ENCODE measurements at regions not wholly inside any gene's neighbourhood (a gene's known extent, or its start where the extent isn't known, plus 50 kb on each side); places are given as distances from the start of the nearest gene placed in this dataset.

GRCh38 chrX:11913001-11913400 is 155.0 kb downstream of the MSL3 start:
- no peaks in the 10 kb centered on the region for H3K9me3 ChIP-seq (ENCODE audit: low read length)
- no peaks in the 10 kb centered on the region for H3K9me2 ChIP-seq (ENCODE audit: insufficient read depth, low read length)
- H3K36me3 ChIP-seq (ENCODE audit: insufficient read depth, low read length), result no peaks in the 10 kb centered on the region
- no peak overlapping the region for H3K4me3 ChIP-seq (ENCODE audit: low read length)
- H3K4me2 ChIP-seq (ENCODE audit: low read length), result no peak overlapping the region
- no peak overlapping the region for H2AFZ ChIP-seq (ENCODE audit: low read depth, low read length)
- no peak overlapping the region for H3K9ac ChIP-seq (ENCODE audit: low read length)
- TF ChIP-seq REST (IDR thresholded peaks at IDR 0.05; ENCODE audit: borderline replicate concordance), result no peak
- no peak for TF ChIP-seq EZH2 (IDR thresholded peaks at IDR 0.05; ENCODE audit: borderline replicate concordance, insufficient read depth, low read length, poor library complexity, severe bottlenecking)
- no peak for TF ChIP-seq EP300 (conservative IDR thresholded peaks at IDR 0.05; ENCODE audit: poor library complexity, severe bottlenecking)
- TF ChIP-seq CTCF (IDR thresholded peaks at IDR 0.05; ENCODE audit: poor library complexity, severe bottlenecking), result no peak
- TF ChIP-seq RAD21 (conservative IDR thresholded peaks at IDR 0.05), result no peak
- TF ChIP-seq TAF1 (IDR thresholded peaks at IDR 0.05; ENCODE audit: low read depth), result no peak
- no peak for TF ChIP-seq SMC3 (conservative IDR thresholded peaks at IDR 0.05; ENCODE audit: poor library complexity)
- TF ChIP-seq MXI1 (conservative IDR thresholded peaks at IDR 0.05; ENCODE audit: poor library complexity, severe bottlenecking), result no peak
- TF ChIP-seq POLR2AphosphoS5 (IDR thresholded peaks at IDR 0.05), result no peak
- no peak overlapping the region for H3K27ac ChIP-seq (ENCODE audit: low read length)
- no peaks in the 10 kb centered on the region for H3K27me3 ChIP-seq (ENCODE audit: insufficient read depth, low read depth, low read length)
- no peaks in the 10 kb centered on the region for H3K79me2 ChIP-seq (replicated peaks; ENCODE audit: insufficient read depth, low read length)
- H3F3A ChIP-seq (ENCODE audit: insufficient read depth, low read length, poor library complexity, severe bottlenecking), result no peaks in the 10 kb centered on the region
- H4K20me1 ChIP-seq (ENCODE audit: insufficient read depth), result no peaks in the 10 kb centered on the region

DNA sequence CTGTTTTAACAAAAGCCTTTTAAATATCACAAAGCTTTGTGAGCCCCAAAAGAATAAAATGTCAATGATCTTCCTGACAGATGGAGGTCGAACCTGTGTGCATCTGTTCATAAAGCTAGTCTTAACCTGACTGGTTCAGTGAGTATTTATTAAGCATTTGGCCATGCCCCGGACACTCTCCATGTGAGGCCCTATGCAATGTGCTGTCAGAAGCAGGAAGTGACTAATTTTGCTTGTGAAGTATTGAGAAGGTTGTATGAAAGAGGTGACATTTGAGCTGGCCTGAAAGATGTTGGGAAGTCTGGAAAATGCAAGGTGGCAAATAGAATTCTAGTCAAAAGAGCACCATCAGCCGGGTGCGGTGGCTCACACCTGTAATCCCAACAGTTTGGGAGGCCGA is 171.4 kb downstream of the MSL3 start:
- no peaks in the 10 kb centered on the region for H3F3A ChIP-seq (ENCODE audit: insufficient read depth, low read length, poor library complexity, severe bottlenecking)
- no peak overlapping the region for H3K4me3 ChIP-seq (ENCODE audit: low read length)
- H3K36me3 ChIP-seq (ENCODE audit: insufficient read depth, low read length), result no peaks in the 10 kb centered on the region
- H3K4me2 ChIP-seq (ENCODE audit: low read length), result no peak overlapping the region
- no peaks in the 10 kb centered on the region for H4K20me1 ChIP-seq (ENCODE audit: insufficient read depth)
- H3K27ac ChIP-seq (ENCODE audit: low read length), result no peak overlapping the region
- no peak overlapping the region for H3K9ac ChIP-seq (ENCODE audit: low read length)
- H3K9me2 ChIP-seq (ENCODE audit: insufficient read depth, low read length), result no peaks in the 10 kb centered on the region
- H3K79me2 ChIP-seq (replicated peaks; ENCODE audit: insufficient read depth, low read length), result no peaks in the 10 kb centered on the region
- H2AFZ ChIP-seq (ENCODE audit: low read depth, low read length), result no peak overlapping the region
- H3K9me3 ChIP-seq (ENCODE audit: low read length), result no peaks in the 10 kb centered on the region
- TF ChIP-seq CTCF (IDR thresholded peaks at IDR 0.05; ENCODE audit: poor library complexity, severe bottlenecking) (no peak), EZH2 (IDR thresholded peaks at IDR 0.05; ENCODE audit: borderline replicate concordance, insufficient read depth, low read length, poor library complexity, severe bottlenecking) (no peak), POLR2AphosphoS5 (IDR thresholded peaks at IDR 0.05) (no peak), SMC3 (conservative IDR thresholded peaks at IDR 0.05; ENCODE audit: poor library complexity) (no peak), RAD21 (conservative IDR thresholded peaks at IDR 0.05) (no peak), MXI1 (conservative IDR thresholded peaks at IDR 0.05; ENCODE audit: poor library complexity, severe bottlenecking) (no peak), TAF1 (IDR thresholded peaks at IDR 0.05; ENCODE audit: low read depth) (no peak), EP300 (conservative IDR thresholded peaks at IDR 0.05; ENCODE audit: poor library complexity, severe bottlenecking) (no peak), REST (IDR thresholded peaks at IDR 0.05; ENCODE audit: borderline replicate concordance) (no peak)
- H3K27me3 ChIP-seq (ENCODE audit: insufficient read depth, low read depth, low read length), result no peaks in the 10 kb centered on the region

Data from neural cell (in vitro differentiated cells).